ENCODE measurements at regions not wholly inside any gene's neighbourhood (a gene's known extent, or its start where the extent isn't known, plus 50 kb on each side); places are given as distances from the start of the nearest gene placed in this dataset.

GRCh38 chr3:8385848-8386620 is 115.6 kb upstream of the LMCD1 start:
- TF ChIP-seq CTCF (IDR thresholded peaks at IDR 0.05; ENCODE audit: control extremely low read depth, extremely low read depth, low read depth, missing control alignments): no peak
- DNase-seq (ENCODE audit: extremely low spot score): no peak
- ChIA-PET POLR2A (no interaction called here), CTCF (interaction anchor here (1.1 to 3.5 kb wide), 3 partner anchors 18 to 31 kb away, joined by 3 to 11 read pairs (median 3); no protein-coding TSS in a partner anchor)

GRCh38 chr3:8387571-8387970 is 114.1 kb upstream of the LMCD1 start:
- CTCF ChIA-PET: interaction anchor here (1.2 to 3.5 kb wide), 4 partner anchors 9 to 63 kb away, joined by 3 to 11 read pairs (median 3); no protein-coding TSS in a partner anchor
- POLR2A ChIA-PET: no interaction called here
- no peak for DNase-seq (ENCODE audit: extremely low spot score)
- TF ChIP-seq CTCF (IDR thresholded peaks at IDR 0.05; ENCODE audit: control extremely low read depth, extremely low read depth, low read depth, missing control alignments): no peak

- CTCF ChIA-PET: interaction anchor here (1.2 to 1.3 kb wide), 2 partner anchors 9 to 17 kb away, joined by 3 to 7 read pairs; no protein-coding TSS in a partner anchor
Observed at GRCh38 chr3:8399686-8400085, 101.9 kb upstream of the LMCD1 start.

GRCh38 chr3:8400911-8401310 is 100.7 kb upstream of the LMCD1 start:
- POLR2A ChIA-PET: no interaction called here
- CTCF ChIA-PET: interaction anchor here (1.2 to 1.8 kb wide), 4 partner anchors 8 to 134 kb away, joined by 3 to 7 read pairs (median 3); no protein-coding TSS in a partner anchor
- TF ChIP-seq CTCF (IDR thresholded peaks at IDR 0.05; ENCODE audit: control extremely low read depth, extremely low read depth, low read depth, missing control alignments): no peak

More at GRCh38 chr3:8399686-8400085, 101.9 kb upstream of the LMCD1 start:
- DNase-seq (ENCODE audit: extremely low spot score): no peak
- TF ChIP-seq CTCF (IDR thresholded peaks at IDR 0.05; ENCODE audit: control extremely low read depth, extremely low read depth, low read depth, missing control alignments): no peak
- POLR2A ChIA-PET: no interaction called here

GRCh38 chr3:8403996-8404395 is 97.6 kb upstream of the LMCD1 start:
- no peak for TF ChIP-seq CTCF (IDR thresholded peaks at IDR 0.05; ENCODE audit: control extremely low read depth, extremely low read depth, low read depth, missing control alignments)
- ChIA-PET POLR2A (no interaction called here), CTCF (interaction anchor here (1.2 to 8.7 kb wide), 3 partner anchors 11 to 18 kb away, joined by 3 to 56 read pairs (median 5); no protein-coding TSS in a partner anchor)

More at GRCh38 chr3:8400911-8401310, 100.7 kb upstream of the LMCD1 start:
- no peak for DNase-seq (ENCODE audit: extremely low spot score)

GRCh38 chr3:8405144-8405543 is 96.5 kb upstream of the LMCD1 start:
- POLR2A ChIA-PET: no interaction called here
- TF ChIP-seq CTCF (IDR thresholded peaks at IDR 0.05; ENCODE audit: control extremely low read depth, extremely low read depth, low read depth, missing control alignments): no peak
- CTCF ChIA-PET: interaction anchor here (8.7 kb wide), 1 partner anchor 13 kb away, joined by 56 read pairs; no protein-coding TSS in a partner anchor
- DNase-seq (ENCODE audit: extremely low spot score): no peak

More at GRCh38 chr3:8403996-8404395, 97.6 kb upstream of the LMCD1 start:
- no peak for DNase-seq (ENCODE audit: extremely low spot score)

All from GM10248 (cell line).